A673 (cell line): ENCODE measurements at regions not wholly inside any gene's neighbourhood (a gene's known extent, or its start where the extent isn't known, plus 50 kb on each side); places are given as distances from the start of the nearest gene placed in this dataset.

ENCODE experiments used
- BruUV-seq: library from RNA; stranded (reverse); fragments of 400-500 nt; replicated peaks from 2 replicates; lab custom pipeline; 2021; lab: Mats Ljungman, UMichigan
- CTCF ChIA-PET: fragments of 300-600 bp; sonication (Branson Sonifier 250); formaldehyde crosslinking; loops from one replicate; lab custom pipeline; 2022; ENCODE audit warnings: antibody characterized with exemption; lab: Charles Lee
- POLR2A ChIA-PET: fragments of 300-600 bp; sonication (Branson Sonifier 250); formaldehyde crosslinking; loops from one replicate; lab custom pipeline; 2022; ENCODE audit warnings: antibody characterized with exemption; ENCODE audit not compliant: low non-redundant PET; lab: Charles Lee
- DNase-seq: peaks from one replicate; pipeline ENCODE4 v3.0.0-alpha.2; 2015; ENCODE audit warnings: low spot score
- H3K27ac ChIP-seq: fragments of 200-600 bp; sonication (generic); 2 replicates; pipeline ENCODE4 v1.5.1; 2016; ENCODE audit warnings: mixed run types, low read depth, mild to moderate bottlenecking, mixed read lengths, antibody characterized with exemption, low read length; ENCODE audit not compliant: poor library complexity, severe bottlenecking
- H3K27me3 ChIP-seq: fragments of 200-600 bp; sonication (generic); replicated peaks from 2 replicates; pipeline ENCODE4 v1.6.1; 2017; ENCODE audit warnings: mixed run types, low read depth, mild to moderate bottlenecking, mixed read lengths, antibody characterized with exemption, low read length; ENCODE audit not compliant: insufficient read depth, poor library complexity
- H3K36me3 ChIP-seq: fragments of 200-600 bp; sonication (generic); 2 replicates; pipeline ENCODE4 v1.6.1; 2016; ENCODE audit warnings: mixed run types, mild to moderate bottlenecking, mixed read lengths, antibody characterized with exemption, low read length; ENCODE audit not compliant: insufficient read depth, poor library complexity, severe bottlenecking
- H3K4me1 ChIP-seq: fragments of 200-600 bp; sonication (generic); 2 replicates; pipeline ENCODE4 v1.6.1; 2017; ENCODE audit warnings: mixed run types, mild to moderate bottlenecking, mixed read lengths, antibody characterized with exemption, low read length; ENCODE audit not compliant: insufficient read depth, poor library complexity, severe bottlenecking
- H3K4me3 ChIP-seq: fragments of 200-600 bp; sonication (generic); 2 replicates; pipeline ENCODE4 v1.5.1; 2016; ENCODE audit warnings: low read depth, mixed run types, mild to moderate bottlenecking, mixed read lengths, low read length; ENCODE audit not compliant: poor library complexity, severe bottlenecking
- H3K9me3 ChIP-seq: fragments of 200-600 bp; sonication (generic); 2 replicates; pipeline ENCODE4 v1.6.1; 2016; ENCODE audit warnings: mixed run types, low read depth, mild to moderate bottlenecking, mixed read lengths, antibody characterized with exemption, low read length; ENCODE audit not compliant: poor library complexity, severe bottlenecking
- EZH2 ChIP-seq: fragments of 200-600 bp; sonication (generic); IDR thresholded peaks from 2 replicates; pipeline ENCODE4 v1.6.1; 2017; ENCODE audit warnings: borderline replicate concordance, low read depth, mild to moderate bottlenecking, mixed read lengths, antibody characterized with exemption, low read length; ENCODE audit not compliant: poor library complexity, severe bottlenecking
- intact Hi-C: fragments of 100-400 bp; cut with micrococcal nuclease; formaldehyde crosslinking; loops from one replicate; pipeline ENCODE4 v1.10.0; 2022; ENCODE audit not compliant: unreplicated experiment
- TF ChIP-seq, protein P1 (sequence below): fragments of 300-800, 200-600 bp; sonication (generic); conservative IDR thresholded peaks from 2 replicates; pipeline ENCODE4 v1.5.1; 2017; ENCODE audit warnings: low read depth, mild to moderate bottlenecking, antibody characterized with exemption, low read length, moderate library complexity, mixed read lengths

DNA sequence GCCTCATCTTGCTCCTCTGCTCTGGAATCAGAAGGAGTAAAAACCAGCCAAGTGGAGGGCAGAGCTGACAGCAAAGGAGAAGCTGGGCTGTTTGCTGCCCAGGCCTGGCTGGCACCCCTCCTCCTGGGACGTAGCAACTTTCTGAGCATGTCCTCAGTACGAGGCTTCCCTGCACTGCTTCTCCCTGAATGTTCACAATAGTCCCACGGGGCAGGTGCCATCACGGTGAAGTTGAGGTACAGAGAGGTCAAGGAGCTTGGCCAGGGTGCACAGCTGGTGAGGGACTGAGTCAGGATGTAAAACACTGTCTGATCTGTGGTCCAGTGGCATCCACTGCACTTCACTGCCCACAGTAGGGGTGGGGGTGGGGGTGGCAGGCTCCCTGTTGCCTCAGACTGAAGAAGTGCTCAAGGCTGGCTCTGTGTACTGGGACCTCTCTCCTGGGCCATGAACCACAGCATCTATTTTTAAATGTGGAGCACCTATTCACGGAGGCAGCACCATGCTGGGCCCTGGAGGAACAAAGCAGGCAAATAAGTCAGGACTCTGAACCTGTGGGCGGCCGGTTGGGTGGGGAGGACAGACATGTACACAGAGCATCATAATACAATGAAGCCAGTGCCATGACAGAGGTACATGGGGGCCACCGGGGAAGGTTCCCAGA, 369.5 kb downstream of the SEC14L1 start:
- no TSS peak for BruUV-seq
- Histone ChIP-seq H3K9me3 (no peaks in the 10 kb centered on the region), H3K27ac (no peak overlapping the region), H3K4me3 (no peak overlapping the region), H3K27me3 (no peaks in the 10 kb centered on the region), H3K36me3 (no peaks in the 10 kb centered on the region), H3K4me1 (no peaks in the 10 kb centered on the region)
- DNase-seq, result no peak
- CTCF ChIA-PET, result no interaction called here
- TF ChIP-seq EZH2, result no peak
- TF ChIP-seq, protein P1, sequence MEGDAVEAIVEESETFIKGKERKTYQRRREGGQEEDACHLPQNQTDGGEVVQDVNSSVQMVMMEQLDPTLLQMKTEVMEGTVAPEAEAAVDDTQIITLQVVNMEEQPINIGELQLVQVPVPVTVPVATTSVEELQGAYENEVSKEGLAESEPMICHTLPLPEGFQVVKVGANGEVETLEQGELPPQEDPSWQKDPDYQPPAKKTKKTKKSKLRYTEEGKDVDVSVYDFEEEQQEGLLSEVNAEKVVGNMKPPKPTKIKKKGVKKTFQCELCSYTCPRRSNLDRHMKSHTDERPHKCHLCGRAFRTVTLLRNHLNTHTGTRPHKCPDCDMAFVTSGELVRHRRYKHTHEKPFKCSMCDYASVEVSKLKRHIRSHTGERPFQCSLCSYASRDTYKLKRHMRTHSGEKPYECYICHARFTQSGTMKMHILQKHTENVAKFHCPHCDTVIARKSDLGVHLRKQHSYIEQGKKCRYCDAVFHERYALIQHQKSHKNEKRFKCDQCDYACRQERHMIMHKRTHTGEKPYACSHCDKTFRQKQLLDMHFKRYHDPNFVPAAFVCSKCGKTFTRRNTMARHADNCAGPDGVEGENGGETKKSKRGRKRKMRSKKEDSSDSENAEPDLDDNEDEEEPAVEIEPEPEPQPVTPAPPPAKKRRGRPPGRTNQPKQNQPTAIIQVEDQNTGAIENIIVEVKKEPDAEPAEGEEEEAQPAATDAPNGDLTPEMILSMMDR, result no peak
- intact Hi-C loops, result no loop called here
- POLR2A ChIA-PET, result no interaction called here

- Histone ChIP-seq H3K27ac (no peak overlapping the region), H3K9me3 (no peaks in the 10 kb centered on the region), H3K4me1 (no peaks in the 10 kb centered on the region), H3K27me3 (no peaks in the 10 kb centered on the region), H3K36me3 (no peaks in the 10 kb centered on the region), H3K4me3 (no peak overlapping the region)
- BruUV-seq, result no TSS peak
- TF ChIP-seq, protein P1, result no peak
- TF ChIP-seq EZH2, result no peak
- intact Hi-C loops, result no loop called here
- POLR2A ChIA-PET, result no interaction called here
- CTCF ChIA-PET, result no interaction called here
- DNase-seq, result no peak
These were observed 370.8 kb downstream of the SEC14L1 start for GRCh38 chr17:77511514-77512061.

DNA sequence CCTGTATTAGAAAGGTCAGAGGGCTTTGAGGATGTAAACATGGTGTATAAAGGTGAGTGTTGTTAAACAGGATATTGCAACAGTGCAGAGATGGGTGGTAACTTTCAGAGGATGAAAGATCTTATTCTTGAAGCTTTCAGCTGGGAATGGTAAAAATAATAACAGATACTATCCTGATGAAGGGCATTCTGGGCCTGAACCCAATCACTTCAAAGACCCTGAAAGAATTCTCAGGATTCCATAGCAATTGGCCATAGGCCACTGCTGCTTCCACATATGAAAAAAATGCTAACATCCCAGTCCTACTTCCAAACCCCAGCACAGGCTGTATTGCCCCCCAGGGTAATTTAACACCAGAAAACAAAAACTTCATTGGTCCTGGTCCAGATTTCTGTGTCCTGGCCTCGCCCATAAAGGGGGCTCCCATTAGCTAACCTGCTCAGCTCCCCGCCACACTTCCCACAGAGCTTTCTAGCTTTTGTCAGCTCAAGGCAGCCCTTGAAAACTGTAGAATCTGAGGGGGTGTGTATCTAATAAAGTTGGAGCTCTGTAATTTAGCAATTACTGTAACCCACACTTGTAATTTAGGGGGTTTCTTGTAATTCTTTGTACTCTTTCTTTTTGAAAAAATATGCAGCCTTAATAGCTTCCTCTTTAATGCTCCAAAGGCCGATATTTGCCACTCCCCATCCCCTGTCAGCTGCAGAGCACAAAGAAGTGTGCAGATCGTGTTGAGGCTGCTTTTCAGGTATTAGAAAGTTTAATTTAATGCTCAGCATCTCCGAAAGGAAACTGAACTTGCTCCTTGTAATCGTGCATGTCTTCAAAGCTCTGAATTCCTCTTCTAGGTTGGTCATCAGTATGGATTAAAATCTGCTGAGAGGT, 371.5 kb downstream of the SEC14L1 start:
- Histone ChIP-seq H3K4me1 (no peaks in the 10 kb centered on the region), H3K27ac (no peak overlapping the region), H3K36me3 (no peaks in the 10 kb centered on the region), H3K27me3 (no peaks in the 10 kb centered on the region), H3K4me3 (no peak overlapping the region), H3K9me3 (no peaks in the 10 kb centered on the region)
- TF ChIP-seq EZH2, result no peak
- TF ChIP-seq, protein P1, result no peak
- ChIA-PET POLR2A (no interaction called here), CTCF (no interaction called here)
- intact Hi-C loops, result no loop called here
- no TSS peak for BruUV-seq
- DNase-seq, result no peak
